ENCODE measurements at regions not wholly inside any gene's neighbourhood (a gene's known extent, or its start where the extent isn't known, plus 50 kb on each side); places are given as distances from the start of the nearest gene placed in this dataset.

DNA sequence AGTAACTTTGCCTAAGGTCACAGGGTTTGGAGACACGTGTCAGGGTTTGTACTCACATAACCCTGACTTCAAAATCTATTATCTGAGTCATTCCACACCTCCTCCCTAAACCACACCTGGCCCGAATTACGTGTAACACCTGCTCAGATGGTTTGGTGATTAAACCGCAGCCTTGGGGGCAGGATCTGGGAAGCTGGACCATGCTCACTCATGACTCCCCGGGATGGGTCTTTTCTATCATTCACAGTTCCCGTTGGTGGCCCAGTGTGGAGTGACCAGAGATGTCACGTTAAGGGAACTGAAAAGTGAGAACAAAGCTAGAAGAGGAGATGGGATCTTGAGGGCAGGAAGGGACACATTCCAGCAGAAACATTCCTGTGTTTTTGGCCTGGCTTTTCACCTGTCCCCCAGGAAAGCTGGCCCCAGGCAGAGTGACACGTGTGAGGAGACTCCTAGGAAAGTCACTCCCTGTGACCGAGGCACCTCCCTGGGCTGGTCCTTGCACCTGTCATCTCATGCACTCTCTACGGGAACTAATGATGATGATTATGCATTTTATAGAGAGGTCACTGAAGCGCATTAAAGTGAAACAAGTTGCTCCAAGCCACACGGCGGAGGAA lies 75.4 kb upstream of the POMGNT2 start:
- TF ChIP-seq, protein P1, sequence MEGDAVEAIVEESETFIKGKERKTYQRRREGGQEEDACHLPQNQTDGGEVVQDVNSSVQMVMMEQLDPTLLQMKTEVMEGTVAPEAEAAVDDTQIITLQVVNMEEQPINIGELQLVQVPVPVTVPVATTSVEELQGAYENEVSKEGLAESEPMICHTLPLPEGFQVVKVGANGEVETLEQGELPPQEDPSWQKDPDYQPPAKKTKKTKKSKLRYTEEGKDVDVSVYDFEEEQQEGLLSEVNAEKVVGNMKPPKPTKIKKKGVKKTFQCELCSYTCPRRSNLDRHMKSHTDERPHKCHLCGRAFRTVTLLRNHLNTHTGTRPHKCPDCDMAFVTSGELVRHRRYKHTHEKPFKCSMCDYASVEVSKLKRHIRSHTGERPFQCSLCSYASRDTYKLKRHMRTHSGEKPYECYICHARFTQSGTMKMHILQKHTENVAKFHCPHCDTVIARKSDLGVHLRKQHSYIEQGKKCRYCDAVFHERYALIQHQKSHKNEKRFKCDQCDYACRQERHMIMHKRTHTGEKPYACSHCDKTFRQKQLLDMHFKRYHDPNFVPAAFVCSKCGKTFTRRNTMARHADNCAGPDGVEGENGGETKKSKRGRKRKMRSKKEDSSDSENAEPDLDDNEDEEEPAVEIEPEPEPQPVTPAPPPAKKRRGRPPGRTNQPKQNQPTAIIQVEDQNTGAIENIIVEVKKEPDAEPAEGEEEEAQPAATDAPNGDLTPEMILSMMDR (IDR thresholded peaks at IDR 0.05): no peak
- no peak for DNase-seq (ENCODE audit: low spot score)
- no peak for ATAC-seq (ENCODE audit: low FRiP score)

DNA sequence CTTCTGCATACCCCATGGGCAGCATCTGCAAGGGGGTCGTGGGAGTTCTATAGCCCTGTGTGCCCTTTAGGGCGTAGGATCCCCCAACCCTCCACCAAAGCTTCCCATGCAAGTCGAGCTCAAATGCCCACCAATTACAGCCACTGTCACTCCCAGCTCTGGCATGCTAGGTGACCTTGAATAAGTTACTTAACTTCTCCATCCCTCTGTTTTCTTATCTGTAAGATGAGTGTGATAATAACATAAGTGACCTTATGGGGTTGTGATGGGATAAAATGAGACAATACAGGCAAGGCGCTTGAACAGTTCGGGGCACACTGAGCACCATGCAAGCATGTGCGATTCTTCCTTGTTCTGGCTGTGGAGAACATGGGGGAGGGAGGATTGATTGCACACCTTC lies 74.8 kb upstream of the POMGNT2 start:
- ATAC-seq (ENCODE audit: low FRiP score): no peak
- TF ChIP-seq, protein P1 (IDR thresholded peaks at IDR 0.05): no peak

DNA sequence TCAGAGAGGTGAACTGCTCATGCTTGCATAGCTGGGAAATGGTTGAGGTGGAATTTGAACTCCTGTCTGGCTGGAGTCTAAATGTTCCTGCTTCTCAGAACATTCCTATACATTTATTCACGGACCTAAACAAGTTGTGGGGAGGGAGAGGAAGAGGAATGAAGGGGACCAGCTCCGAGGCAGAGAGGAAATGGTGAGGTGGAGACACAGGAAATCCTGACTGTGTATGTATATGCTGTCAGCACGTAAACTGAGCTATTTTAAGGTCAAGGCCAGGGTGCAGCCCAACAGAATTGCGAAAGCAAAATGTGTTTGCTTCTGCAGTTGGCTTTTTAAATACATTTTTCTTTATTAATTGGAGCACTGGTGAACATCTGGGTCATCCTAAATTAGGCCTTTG lies 74.1 kb upstream of the POMGNT2 start:
- ATAC-seq (ENCODE audit: low FRiP score): no peak

More for the DNA sequence above, 74.8 kb upstream of the POMGNT2 start:
- no peak for DNase-seq (ENCODE audit: low spot score)

DNA sequence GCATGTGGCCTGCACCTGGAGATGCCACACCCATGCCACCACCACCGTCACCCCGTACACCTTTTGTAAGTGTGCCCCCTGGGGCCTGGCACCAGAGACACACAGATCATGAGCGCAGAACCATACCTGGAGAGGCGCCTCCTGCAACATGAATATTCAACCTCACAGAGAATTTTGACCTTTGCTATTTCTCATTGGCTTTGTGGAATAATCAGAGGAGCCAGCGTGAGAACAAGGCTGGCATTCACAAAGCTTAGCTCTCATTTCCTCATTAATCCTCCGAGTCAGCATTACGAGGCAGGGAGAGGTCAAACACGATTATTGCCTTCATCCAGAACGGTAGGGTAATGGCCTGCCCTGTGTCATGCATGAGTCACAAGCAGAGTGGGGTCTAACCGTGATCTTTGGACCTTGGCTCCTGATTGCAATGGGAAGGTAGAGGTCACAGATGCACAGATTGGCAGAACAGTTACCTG lies 73.0 kb upstream of the POMGNT2 start:
- ATAC-seq (ENCODE audit: low FRiP score) (no peak), DNase-seq (ENCODE audit: low spot score) (no peak)
- TF ChIP-seq, protein P1 (IDR thresholded peaks at IDR 0.05): no peak

More for the DNA sequence above, 74.1 kb upstream of the POMGNT2 start:
- TF ChIP-seq, protein P1 (IDR thresholded peaks at IDR 0.05): no peak
- no peak for DNase-seq (ENCODE audit: low spot score)

DNA sequence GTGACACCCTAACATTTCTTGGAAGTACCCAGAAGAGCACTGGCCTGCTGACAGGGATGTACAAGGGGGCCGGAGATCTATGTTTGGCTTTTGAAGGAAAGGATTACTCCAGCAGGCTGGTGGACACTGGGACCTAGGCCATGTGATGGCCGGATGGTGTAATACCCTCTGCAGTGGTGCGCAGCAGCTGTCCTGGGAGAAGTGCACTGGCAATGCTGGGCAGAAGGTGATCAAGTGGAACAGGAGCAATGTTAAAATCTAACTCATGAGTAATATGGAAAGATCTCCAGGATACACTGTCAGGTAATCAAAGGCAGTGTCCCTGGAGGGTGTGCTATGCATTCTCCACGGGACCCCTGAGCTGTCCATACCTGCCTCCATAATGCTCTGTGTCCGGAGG lies 71.2 kb upstream of the POMGNT2 start:
- peak; percentile 13 for ATAC-seq (ENCODE audit: low FRiP score)
- DNase-seq (ENCODE audit: low spot score): no peak
- TF ChIP-seq, protein P1 (IDR thresholded peaks at IDR 0.05): no peak

DNA sequence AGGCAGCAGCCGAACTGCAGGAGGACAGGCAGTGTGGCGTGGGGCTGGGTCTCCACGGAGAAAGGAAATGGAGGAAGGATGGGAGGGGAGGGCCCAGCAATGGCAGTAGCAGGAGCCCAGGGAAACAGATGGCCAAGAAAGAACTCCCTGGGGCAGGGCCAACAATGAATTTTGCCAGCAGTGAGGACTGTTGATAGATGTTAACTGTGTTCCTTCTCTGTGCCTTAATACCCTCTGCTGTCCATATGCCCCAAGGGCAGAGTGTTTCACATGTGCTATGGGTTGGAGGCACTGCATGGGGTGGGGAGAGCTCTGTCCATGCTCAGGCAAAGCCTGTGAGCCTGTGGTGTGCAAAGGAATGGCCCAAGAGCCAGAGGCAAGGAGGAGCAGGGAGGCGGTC lies 70.8 kb upstream of the POMGNT2 start:
- ATAC-seq (ENCODE audit: low FRiP score): no peak
- TF ChIP-seq, protein P1 (IDR thresholded peaks at IDR 0.05): no peak
- no peak for DNase-seq (ENCODE audit: low spot score)

DNA sequence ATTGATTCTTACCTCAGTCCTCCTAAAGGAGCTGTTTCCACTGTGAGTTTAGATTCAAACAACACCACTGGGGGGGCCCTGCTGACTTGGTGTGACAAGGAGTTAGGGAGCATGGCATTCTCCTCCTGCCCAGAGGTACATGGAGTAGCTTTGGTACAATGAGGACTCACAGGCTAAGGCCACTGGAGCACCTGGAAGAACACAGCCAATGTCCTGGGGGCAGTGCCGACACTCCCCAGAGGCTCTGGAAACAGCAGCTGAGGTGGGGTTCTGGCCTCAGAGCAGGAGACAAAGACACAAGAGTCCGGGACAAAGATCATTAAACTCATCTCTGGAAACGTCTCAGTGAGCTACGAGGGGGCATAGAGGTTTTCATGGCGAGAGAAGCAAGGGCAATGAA lies 69.7 kb upstream of the POMGNT2 start:
- TF ChIP-seq, protein P1 (IDR thresholded peaks at IDR 0.05): no peak
- no peak for DNase-seq (ENCODE audit: low spot score)
- no peak for ATAC-seq (ENCODE audit: low FRiP score)
